G401.6 (cell line): ENCODE measurements at regions not wholly inside any gene's neighbourhood (a gene's known extent, or its start where the extent isn't known, plus 50 kb on each side); places are given as distances from the start of the nearest gene placed in this dataset.

Experiments used
- FAIRE-seq: peaks from 2 replicates; lab custom pipeline; 2012; peaks lifted over from hg19 to GRCh38; lab: Jason Lieb, UNC

DNA sequence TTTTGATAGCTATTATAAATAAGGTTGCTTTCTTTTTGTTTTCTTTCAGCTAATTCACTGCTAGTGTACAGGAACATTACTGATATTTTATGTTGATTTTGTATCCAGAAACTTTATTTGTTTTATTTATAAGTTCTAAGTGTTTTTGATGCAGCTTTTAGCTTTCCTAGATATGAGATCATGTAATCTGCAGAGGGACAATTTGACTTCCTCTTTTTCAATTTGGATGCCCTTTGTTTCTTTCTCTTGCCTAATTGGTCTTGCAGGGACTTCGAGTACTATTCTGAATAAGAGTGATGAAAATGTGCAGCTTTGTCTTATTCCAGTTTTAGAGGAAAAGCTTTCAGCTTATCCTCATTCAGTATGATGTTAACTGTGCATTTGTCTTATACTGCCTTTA lies 643.4 kb upstream of the CDH2 start:
- no peak for FAIRE-seq

DNA sequence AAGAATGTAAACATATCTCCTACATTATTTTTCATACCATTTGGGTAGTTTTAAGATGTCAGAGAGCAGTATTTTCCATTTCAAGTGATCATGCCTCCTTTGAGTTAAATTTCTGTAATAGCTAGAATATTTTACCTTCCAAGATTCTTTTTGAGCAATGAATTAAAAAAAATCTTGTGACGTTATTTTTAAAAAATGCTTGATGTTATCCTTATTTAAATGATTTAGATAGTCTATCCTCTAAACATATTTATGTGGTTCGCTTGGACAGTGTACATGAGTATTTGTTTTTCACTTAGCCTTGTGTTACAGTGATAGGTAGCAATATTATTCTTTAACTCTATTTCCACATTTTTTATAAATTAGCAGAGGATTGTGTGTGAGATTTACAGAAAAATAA lies 639.2 kb upstream of the CDH2 start:
- FAIRE-seq, result no peak

- FAIRE-seq, result no peak
These were observed 637.4 kb upstream of the CDH2 start for GRCh38 chr18:28814365-28814764.

- no peak for FAIRE-seq
These were observed 631.4 kb upstream of the CDH2 start for GRCh38 chr18:28808373-28808772.

- FAIRE-seq, result no peak
These were observed 628.6 kb upstream of the CDH2 start for GRCh38 chr18:28805491-28805890.

- FAIRE-seq, result no peak
These were observed 627.7 kb upstream of the CDH2 start for GRCh38 chr18:28804512-28805202.

DNA sequence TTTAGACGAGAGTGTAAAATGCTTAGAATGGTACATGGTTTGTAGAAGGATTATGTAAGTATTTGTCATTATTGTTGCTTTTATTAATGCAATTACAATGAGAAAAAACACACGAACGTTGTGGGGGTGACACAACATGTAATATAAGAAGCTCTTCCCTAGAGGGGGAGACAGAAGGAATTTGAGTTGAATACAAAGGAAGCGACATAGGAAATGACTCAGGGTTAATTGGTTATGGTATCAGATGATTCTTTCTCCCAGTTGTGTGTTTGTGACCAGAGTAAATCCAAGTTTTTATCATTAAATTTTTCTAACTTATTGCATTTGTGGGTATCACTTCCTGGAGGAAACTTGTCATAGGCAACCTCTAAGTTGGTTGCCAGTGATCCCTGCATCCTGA lies 625.6 kb upstream of the CDH2 start:
- no peak for FAIRE-seq

GRCh38 chr18:28801876-28802275 lies 624.9 kb upstream of the CDH2 start:
- no peak for FAIRE-seq

DNA sequence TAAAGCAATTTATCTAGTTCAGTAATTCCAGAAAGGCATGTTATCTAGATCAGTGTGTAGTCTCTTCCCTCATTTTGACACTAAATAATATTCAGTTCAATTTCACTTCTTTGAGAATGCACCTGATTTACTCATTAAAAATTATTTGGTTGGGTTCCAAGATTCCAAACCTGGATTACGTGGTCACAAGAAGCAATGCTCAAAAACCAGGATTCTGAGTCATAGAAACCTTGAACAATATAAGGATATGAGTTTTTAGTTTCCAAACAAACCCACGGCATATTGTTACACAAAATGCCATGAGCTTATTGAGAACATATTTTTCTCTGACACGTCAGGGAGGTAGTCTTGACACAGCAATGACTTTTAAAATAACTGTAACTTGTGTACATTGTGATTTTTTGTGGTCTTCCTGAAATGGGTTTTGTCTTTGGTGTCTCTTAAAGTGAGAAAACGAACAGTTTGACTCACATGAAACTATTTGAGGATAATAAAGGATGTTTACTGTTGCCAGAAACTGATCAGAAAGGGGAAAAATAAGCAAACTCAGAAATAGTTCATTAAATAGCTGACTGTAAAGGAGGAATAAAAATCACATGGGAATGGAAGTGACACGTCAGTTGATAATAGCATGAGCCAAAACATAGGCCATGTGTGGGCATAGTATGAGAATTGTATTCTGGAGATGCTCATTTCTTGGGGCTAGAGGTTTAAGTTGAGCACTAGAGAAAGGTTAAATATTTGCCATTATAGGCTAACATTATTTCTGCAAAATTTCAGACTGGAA lies 617.7 kb upstream of the CDH2 start:
- no peak for FAIRE-seq

DNA sequence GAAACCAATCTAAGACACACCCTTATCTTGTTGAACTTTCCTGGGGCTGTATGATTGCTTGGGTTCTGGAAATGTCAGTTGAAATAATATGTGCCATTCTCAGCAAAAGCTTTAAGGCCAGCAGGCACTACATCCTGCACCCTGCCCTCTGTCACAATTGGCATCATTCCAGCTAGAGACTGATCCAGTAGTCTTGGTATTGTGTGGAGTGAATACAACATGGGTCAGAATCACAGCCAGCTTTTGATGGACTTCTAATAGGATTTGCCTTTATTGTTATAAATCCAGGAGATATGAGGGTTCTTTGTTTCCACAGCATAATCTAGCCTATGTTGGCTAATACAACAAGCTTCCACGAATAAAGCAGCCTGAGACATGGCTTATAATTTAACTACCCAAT lies 617.0 kb upstream of the CDH2 start:
- no peak for FAIRE-seq

- no peak for FAIRE-seq
These were observed 615.6 kb upstream of the CDH2 start for GRCh38 chr18:28792404-28793086.

- no peak for FAIRE-seq
These were observed 614.2 kb upstream of the CDH2 start for GRCh38 chr18:28791101-28791500.

- no peak for FAIRE-seq
These were observed 612.6 kb upstream of the CDH2 start for GRCh38 chr18:28789502-28789901.

DNA sequence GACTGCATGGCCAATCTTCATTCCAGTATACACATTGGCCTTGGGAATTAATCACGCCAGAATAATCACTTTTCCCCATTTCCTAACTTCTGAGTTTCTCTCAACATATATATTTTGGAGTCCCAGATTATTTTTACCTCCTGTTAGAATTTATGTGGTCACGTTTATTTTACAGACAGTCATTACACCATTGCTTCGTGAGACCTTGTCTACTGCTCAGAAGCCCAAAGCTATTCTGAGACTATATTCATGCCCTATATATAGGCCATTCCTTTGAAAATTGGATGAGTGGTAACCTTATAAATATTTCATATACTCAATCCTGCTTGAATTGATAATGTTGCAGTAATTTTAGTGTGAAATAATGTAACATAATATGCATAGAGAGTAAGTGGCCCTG lies 610.0 kb upstream of the CDH2 start:
- no peak for FAIRE-seq

GRCh38 chr18:28781616-28782362 lies 604.9 kb upstream of the CDH2 start:
- no peak for FAIRE-seq

DNA sequence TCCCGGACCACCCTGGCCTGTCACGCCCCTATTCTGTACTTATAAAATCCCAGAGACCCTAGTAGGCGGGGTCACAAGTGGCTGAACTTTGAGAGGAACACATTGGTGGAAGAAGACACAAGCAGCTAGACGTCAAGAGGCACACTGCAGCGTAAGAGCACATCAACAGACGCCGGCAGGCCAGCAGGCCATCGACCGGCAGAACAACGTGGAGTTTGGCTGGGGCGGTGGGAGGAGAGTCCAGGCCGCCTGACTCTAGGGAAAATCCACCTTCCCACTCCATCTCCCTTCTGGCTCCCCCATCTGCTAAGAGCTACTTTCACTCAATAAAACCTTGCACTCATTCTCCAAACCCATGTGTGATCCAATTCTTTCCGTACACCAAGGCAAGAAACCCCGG lies 601.8 kb upstream of the CDH2 start:
- FAIRE-seq, result no peak

DNA sequence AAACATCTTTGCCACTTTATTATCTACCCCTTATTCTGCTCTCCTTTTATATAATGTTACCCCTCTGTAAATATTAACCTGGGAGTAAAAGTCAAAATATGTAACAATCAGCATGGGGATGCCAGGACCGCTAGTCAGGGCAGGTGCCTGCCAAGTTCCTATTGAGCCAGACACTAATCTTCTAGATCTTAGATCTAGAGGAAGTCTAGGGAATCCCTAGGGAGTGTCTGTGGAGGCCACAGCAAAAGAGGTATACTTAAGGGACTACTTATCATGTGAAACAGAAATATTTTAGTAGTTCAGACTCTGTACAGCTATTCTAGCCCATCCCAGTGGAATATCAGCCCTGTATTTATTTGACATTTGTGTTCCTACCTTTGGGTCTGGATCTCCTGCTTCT lies 600.8 kb upstream of the CDH2 start:
- FAIRE-seq, result no peak

DNA sequence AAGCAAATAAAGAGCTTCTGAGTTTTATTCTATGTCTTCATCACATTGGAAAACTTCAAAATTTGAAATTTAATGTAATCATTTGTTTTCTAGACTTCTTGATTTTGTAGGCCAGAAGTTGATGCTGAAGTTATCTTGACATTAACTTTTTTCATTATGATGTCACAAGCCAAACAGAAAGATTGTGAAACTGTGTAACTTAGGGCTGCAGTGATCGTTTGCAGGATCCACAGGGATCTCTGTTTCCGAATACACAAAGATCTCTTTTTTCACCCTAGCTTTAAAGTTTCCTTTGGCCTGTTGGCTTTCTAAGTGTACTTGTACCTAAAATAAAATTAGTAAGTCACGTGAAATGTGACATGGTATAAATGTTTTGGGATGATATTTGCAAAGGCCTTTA lies 594.9 kb upstream of the CDH2 start:
- FAIRE-seq, result no peak

DNA sequence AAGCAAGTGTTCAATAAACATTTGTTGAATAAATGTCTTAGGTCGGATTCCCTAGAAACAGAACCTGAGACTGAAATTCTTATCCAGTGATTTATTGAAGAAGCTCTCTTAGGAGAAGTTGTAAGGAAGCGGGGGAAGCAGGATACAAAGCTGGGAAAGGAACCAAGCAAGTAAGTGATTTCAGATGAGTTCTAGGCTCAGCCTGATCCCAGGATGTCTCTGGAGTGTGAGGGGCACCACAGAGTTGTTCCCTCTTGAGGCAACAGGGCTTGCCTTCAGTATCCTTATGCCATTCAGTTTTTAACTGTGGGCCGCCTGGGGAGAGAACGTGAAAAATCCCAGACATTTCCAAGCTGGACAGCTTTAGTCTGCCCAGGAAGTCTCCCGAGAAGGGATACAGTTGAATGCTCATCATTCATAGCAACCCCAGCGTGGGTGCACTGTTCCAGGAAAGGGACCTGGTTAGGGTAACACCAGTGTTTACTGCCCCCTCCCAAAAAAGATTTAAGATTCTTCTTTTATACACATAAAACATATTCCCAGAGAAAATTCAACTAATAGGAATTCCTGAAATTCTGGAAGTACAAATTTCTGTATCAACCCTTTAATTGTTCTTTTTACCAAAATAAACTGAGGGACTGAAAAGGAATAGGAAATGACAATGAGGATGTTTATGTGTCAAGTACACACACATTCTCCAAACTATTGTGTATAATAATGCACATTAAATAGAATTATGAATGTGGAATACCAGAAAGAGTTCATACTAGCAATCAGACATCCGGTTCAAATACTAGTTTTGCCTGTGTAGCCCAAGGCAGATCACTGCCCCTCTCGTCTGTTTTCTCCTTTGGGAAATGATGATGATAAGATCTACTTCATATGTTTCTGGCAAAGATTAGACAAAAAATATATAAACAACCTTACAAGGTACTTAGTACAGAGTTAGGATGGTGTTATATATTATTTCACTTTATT lies 592.1 kb upstream of the CDH2 start:
- no peak for FAIRE-seq

DNA sequence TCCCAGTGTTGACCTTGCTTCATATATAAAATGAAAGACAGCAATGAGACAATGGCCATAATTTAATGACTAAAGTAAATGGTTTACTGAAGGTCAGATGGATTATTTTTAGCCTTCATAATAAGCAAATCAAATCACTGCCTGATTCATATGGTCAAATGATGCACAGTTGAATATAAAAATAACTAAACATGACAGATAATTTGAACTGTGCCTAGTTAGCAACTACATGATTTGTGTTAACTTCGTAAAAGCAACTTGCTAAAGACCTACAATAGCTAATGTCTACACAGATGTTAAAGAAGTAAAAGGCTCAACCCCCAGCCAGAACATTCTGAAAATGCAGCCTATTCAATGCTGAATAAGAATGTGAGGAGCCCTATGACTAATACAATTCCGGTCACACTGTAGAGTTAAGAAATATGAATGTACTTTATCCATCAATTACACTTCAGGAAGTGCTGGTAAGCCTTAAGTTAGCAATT lies 590.8 kb upstream of the CDH2 start:
- no peak for FAIRE-seq

DNA sequence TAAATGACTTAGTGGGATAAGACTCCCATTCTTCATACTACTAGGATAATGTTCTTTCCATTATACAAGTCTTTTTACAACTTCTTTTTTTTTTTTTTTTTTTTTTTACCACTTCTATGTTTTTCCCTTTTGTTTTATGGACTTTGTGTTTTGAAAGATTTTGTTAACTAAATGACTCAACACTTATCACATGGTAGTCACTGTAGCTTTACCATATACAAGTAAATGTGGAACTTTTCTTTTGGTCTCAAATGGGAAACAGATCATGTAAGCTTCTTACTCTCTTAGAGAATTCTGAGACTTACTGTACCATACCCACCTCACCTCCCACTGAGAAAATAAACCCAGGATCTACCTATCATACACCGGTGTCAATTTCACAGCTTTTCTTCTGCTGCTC lies 590.3 kb upstream of the CDH2 start:
- FAIRE-seq, result no peak
